Upper lobe of left lung (tissue), 4 donors: ENCODE measurements at regions not wholly inside any gene's neighbourhood (a gene's known extent, or its start where the extent isn't known, plus 50 kb on each side); places are given as distances from the start of the nearest gene placed in this dataset.

ENCODE experiments used
- POLR2A ChIP-seq, 4 donors: fragments of 450-650 bp; IDR thresholded peaks; one replicate each; pipeline ENCODE4 v1.5.1; 2016 to 2017; ENCODE audit warnings: antibody characterized with exemption in 4 of 4, mild to moderate bottlenecking in 2 of 4
- TF ChIP-seq, protein P1 (sequence below), 6 experiments: fragments of 450-650 bp in 4 of 6; fragments of 200-600 bp in 2 of 6; sonication (generic) in 2 of 6; IDR thresholded peaks; one replicate each; pipeline ENCODE4 v1.5.1; 2016 to 2019; ENCODE audit warnings: antibody characterized with exemption in 6 of 6

GRCh38 chr3:40872258-40872920 is 326.9 kb upstream of the CTNNB1 start:
- TF ChIP-seq POLR2A (IDR thresholded peaks at IDR 0.05) = no peak
- TF ChIP-seq, protein P1, sequence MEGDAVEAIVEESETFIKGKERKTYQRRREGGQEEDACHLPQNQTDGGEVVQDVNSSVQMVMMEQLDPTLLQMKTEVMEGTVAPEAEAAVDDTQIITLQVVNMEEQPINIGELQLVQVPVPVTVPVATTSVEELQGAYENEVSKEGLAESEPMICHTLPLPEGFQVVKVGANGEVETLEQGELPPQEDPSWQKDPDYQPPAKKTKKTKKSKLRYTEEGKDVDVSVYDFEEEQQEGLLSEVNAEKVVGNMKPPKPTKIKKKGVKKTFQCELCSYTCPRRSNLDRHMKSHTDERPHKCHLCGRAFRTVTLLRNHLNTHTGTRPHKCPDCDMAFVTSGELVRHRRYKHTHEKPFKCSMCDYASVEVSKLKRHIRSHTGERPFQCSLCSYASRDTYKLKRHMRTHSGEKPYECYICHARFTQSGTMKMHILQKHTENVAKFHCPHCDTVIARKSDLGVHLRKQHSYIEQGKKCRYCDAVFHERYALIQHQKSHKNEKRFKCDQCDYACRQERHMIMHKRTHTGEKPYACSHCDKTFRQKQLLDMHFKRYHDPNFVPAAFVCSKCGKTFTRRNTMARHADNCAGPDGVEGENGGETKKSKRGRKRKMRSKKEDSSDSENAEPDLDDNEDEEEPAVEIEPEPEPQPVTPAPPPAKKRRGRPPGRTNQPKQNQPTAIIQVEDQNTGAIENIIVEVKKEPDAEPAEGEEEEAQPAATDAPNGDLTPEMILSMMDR (IDR thresholded peaks at IDR 0.05) = no peak
